Omental fat pad (tissue), 3 donors: ENCODE measurements at regions not wholly inside any gene's neighbourhood (a gene's known extent, or its start where the extent isn't known, plus 50 kb on each side); places are given as distances from the start of the nearest gene placed in this dataset.

Experiments
- ATAC-seq: fragments of 150-250 bp; one replicate; pipeline ENCODE4 v1.9.1; 2016; ENCODE audit warnings: mild to moderate bottlenecking, moderate library complexity; ENCODE audit not compliant: low FRiP score
- DNase-seq: peaks from one replicate; pipeline ENCODE4 v3.0.0-alpha.2; 2019; ENCODE audit warnings: low spot score
- TF ChIP-seq, protein P1 (sequence below), 3 donors: fragments of 450-650 bp; IDR thresholded peaks; one replicate each; pipeline ENCODE4 v1.5.1; 2016 to 2017; ENCODE audit warnings: antibody characterized with exemption in 3 of 3, mild to moderate bottlenecking in 3 of 3, moderate library complexity in 2 of 3

DNA sequence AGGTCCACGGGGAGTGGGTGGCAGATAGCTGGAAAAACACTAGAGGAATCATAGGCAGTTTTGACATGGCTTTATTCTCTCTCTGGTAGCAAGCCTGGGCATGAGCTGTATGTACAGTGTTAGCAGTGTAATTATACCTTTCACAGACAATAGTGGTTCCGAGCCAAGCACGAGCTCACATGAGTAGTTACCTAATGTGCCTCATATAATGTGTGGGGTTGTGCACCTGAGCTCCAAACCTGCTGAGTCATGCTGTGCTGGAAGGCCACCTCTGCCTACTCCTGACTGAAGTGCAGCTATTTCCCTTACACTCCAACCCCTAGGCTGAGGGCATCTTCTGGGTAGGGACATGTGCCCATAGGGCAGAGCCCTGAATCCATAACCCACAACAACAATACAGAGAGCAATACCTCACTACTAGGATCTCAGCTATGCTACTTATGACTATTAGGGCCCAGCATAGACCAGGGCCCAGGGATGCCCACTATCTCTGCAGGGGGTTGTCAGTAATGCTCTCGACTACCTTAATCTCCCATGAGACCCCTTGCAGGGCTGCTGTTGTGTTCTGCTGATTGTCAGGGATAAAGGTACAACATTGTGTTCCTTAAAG lies 432.1 kb downstream of the DYNC2H1 start:
- DNase-seq (no peak), ATAC-seq (no peak)
- TF ChIP-seq, protein P1, sequence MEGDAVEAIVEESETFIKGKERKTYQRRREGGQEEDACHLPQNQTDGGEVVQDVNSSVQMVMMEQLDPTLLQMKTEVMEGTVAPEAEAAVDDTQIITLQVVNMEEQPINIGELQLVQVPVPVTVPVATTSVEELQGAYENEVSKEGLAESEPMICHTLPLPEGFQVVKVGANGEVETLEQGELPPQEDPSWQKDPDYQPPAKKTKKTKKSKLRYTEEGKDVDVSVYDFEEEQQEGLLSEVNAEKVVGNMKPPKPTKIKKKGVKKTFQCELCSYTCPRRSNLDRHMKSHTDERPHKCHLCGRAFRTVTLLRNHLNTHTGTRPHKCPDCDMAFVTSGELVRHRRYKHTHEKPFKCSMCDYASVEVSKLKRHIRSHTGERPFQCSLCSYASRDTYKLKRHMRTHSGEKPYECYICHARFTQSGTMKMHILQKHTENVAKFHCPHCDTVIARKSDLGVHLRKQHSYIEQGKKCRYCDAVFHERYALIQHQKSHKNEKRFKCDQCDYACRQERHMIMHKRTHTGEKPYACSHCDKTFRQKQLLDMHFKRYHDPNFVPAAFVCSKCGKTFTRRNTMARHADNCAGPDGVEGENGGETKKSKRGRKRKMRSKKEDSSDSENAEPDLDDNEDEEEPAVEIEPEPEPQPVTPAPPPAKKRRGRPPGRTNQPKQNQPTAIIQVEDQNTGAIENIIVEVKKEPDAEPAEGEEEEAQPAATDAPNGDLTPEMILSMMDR (IDR thresholded peaks at IDR 0.05): no peak

DNA sequence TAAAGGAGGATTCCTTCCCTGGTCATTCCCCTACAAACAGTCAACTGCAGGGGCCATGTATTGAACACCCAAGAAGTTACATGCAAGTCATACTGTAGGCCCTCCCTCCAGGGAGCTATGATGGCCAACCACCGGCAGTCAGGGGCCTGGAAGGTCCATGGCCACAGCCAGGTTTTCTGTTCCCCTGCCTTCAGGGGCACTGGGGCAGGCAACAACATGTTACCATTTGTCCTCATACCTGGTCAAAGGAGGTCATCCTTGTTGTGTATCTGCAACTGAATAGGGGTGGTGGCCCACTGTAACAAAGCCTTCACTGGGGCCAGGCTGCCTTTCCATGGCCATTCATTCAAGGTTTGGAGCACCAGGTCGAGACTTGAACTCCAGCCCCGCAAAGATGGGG lies 433.6 kb downstream of the DYNC2H1 start:
- ATAC-seq: no peak
- DNase-seq: no peak
- TF ChIP-seq, protein P1 (IDR thresholded peaks at IDR 0.05): no peak

DNA sequence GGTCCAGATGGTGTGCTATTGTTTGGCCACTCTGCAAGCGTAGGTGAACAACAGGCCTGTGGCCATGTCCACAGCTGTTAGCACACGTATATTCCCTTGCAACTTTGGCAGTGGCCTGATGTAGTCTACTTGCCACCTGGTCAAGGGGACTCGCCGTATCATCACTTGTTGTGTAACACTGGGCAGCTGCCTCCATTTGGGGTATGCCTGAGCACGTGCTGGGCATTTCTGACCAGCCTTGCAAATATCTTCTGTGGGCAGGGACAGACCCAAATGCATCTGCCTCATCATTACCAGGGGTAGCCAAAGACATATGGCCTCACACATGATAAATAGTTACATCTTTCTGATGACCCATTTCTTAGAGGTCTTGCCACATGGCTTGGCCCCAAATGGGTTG lies 434.2 kb downstream of the DYNC2H1 start:
- TF ChIP-seq, protein P1 (IDR thresholded peaks at IDR 0.05): no peak
- DNase-seq (no peak), ATAC-seq (no peak)

DNA sequence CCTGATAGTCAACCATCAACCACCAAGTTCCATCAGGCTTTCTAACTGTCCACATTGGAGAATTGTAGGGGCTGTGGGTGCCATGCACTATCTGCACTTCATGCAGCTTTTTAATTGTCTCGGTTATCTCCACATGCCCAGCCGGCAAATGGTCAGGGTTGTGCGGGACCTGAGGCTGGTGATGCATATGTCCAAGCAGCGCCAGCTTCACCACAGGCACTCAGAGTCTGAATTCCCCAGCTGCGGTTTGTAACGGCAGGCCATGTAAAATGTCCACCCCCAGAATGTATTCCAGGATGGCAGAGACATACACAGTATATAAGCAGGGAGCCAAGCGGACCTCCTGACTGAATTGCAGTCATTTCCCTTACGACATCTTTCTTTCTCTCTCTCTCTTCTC lies 435.6 kb downstream of the DYNC2H1 start:
- ATAC-seq (no peak), DNase-seq (no peak)
- TF ChIP-seq, protein P1 (IDR thresholded peaks at IDR 0.05): no peak

DNA sequence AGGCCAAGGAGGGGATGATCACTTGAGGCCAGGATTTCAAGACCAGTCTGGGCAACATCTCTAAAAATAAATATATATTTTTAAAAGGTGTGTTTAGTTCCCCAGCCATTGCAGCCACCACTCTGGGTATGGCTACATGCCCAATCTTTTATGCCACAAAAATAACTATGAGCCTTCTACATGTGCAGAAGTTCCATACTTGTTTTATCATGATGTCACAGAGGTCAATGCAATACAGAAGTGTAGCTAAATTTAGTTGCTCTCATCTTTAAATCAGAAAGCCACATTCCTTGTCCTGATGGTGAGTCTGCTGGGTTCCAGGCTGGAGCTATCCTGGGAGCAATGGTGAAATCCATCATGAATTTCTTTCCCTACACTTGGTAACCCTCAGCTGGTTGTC lies 436.3 kb downstream of the DYNC2H1 start:
- no peak for ATAC-seq
- TF ChIP-seq, protein P1 (IDR thresholded peaks at IDR 0.05): no peak
- DNase-seq: no peak

DNA sequence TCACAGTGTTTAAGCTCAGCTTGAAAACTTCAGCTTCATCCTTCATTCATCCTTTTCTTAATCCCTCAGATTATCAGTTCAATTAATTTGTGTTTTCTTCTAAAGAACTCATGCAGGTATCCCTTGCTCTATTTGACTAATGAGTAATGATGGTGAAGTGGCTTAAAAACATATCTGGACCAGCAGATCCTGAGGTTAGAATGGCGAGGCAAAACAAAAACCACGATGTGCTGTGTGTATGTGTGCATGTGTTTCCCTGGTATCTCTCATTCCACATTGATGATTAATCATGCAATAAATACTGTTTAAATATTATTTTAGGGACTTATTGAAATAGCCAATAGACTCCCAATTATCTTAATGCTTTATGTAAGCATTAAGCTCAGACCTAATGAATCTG lies 437.0 kb downstream of the DYNC2H1 start:
- TF ChIP-seq, protein P1 (IDR thresholded peaks at IDR 0.05): no peak
- no peak for ATAC-seq
- no peak for DNase-seq

DNA sequence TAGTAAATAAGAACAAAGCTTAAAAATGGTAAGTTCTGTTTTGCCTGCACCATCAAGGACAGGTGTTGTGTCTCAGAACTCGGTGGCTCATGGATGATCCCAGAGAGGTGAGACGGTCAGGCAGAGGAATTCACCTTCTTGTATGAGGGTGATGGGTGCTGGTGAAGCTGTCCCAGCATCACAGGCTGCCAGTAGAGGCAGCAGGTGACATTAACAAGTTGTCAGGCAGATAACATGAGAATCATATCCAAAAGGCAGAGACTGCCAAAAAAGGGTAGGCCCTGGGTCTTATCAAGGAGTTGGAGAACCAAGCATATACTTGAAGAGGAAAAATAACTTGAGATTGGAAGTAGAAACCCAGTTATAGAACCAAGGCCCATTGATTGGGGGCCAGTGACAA lies 437.8 kb downstream of the DYNC2H1 start:
- TF ChIP-seq, protein P1 (IDR thresholded peaks at IDR 0.05): no peak
- DNase-seq (no peak), ATAC-seq (no peak)
